GM13976 (cell line): ENCODE measurements at regions not wholly inside any gene's neighbourhood (a gene's known extent, or its start where the extent isn't known, plus 50 kb on each side); places are given as distances from the start of the nearest gene placed in this dataset.

Source experiments
- DNase-seq: peaks from one replicate; pipeline ENCODE4 v3.0.0; 2012; ENCODE audit warnings: low spot score
- in situ Hi-C: fragments of 300-500 bp; cut with MboI; formaldehyde crosslinking; loops from one replicate; pipeline ENCODE4 v1.12.0; 2022; ENCODE audit warnings: low sequenced_read_pairs, mixed read lengths, inconsistent platforms; ENCODE audit not compliant: unreplicated experiment
- TF ChIP-seq, protein P1 (sequence below): IDR thresholded peaks from 2 replicates; pipeline ENCODE4 v1.5.1; 2012; ENCODE audit warnings: borderline replicate concordance, mild to moderate bottlenecking; ENCODE audit not compliant: insufficient read depth; ENCODE audit errors: extremely low read depth, missing control alignments, control extremely low read depth

DNA sequence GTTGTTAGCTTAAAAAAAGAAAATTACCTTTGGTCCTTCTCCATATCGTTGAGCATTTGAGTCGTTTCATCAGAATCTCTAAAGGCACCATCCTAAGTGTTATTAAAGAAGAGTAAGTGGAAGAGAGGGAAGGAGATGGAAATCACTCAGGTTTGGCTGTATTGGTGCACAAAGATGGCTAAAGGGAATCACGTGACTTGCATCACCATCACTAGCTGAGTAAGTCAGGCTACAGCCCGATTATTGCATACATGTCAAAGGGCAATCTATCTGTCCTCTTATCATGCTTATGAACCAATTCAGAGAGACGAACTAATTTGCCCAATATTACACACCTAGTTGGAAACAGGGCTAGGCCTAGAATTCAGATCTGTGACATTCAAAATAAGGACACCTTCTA, 137.6 kb downstream of the CMPK2 start:
- TF ChIP-seq, protein P1, sequence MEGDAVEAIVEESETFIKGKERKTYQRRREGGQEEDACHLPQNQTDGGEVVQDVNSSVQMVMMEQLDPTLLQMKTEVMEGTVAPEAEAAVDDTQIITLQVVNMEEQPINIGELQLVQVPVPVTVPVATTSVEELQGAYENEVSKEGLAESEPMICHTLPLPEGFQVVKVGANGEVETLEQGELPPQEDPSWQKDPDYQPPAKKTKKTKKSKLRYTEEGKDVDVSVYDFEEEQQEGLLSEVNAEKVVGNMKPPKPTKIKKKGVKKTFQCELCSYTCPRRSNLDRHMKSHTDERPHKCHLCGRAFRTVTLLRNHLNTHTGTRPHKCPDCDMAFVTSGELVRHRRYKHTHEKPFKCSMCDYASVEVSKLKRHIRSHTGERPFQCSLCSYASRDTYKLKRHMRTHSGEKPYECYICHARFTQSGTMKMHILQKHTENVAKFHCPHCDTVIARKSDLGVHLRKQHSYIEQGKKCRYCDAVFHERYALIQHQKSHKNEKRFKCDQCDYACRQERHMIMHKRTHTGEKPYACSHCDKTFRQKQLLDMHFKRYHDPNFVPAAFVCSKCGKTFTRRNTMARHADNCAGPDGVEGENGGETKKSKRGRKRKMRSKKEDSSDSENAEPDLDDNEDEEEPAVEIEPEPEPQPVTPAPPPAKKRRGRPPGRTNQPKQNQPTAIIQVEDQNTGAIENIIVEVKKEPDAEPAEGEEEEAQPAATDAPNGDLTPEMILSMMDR: no peak
- no peak for DNase-seq
- in situ Hi-C loops: no loop called here

DNA sequence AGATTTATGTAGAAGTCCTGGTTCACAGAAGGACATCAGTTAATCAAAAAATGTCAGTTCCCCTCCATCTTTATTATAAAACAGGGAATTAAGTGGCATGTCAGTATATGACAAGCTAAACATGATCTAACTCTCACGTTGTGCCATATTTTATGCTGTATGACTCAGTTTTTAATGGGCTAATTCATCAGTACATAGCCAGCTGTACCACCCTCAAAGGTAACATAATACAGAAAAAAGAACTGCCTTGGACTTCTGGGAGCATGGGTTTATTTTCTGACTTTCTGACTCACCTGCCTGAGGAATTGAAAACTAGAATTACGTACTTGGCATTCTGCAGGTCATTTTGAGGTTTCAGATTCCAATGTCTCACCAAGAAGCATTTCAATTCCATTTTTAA, 135.7 kb downstream of the CMPK2 start:
- TF ChIP-seq, protein P1: no peak
- in situ Hi-C loops: no loop called here
- DNase-seq: no peak

DNA sequence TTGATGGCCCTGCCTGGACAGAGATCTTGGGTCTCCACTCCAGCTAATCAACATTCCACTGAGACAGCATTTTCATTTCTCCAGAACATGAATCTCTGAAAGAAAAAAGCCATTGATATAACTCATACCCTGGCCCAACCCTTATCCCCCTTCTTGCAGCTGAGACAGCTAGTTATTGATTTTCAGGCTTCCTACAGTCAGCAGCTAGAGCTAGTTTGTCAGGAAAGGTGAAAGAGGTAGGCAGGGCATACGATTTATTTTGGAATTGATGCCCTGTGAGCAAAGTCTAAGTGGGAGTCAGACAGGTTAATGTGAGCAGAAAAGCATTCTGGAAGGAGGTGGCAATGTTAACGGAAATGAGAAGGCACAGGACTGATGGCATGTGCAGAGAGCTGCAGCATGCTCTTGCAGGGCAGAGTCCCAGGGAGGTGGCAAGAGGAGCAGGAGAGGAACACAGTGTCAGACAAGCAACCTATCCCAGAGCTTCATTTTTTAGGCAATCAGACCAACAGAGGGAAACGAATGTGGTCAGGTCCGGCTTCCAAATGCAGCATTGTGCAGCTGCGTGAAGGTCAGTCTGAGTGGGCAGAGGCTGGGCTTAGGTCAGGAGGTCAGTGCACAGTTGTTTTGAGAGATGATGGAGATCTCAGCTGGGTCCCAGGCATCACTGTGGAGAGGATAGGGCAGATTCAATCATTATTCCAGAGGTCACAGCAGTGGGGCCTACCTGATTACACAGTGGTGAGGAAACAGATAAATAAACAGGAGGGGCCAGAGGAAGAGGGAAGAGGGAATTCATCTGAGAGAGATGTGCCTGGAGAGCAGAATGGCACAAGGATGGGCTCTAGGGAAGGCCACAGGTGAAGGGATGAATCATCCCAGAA, 134.8 kb downstream of the CMPK2 start:
- TF ChIP-seq, protein P1: no peak
- in situ Hi-C loops: no loop called here
- DNase-seq: no peak

DNA sequence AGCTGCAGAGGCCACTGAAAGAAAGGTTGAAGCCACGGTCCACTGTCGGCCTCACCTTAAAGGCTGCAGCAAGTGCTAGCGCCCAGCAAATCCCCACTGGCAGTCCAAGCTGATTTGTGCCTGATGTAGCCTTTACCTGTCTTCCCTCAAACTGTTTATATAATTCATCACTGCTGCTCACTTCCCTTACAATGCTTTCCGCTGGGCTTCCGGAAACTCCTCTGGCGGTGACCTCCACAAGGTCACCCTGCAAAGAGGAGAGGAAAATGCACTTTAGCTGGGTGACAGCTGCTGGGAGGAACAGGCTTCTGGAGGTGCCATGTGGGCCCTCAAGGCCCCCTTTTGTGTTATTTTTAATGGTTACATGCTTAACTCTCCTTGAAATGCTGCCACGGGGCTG, 126.2 kb downstream of the CMPK2 start:
- DNase-seq: no peak
- TF ChIP-seq, protein P1: no peak
- in situ Hi-C loops: no loop called here

DNA sequence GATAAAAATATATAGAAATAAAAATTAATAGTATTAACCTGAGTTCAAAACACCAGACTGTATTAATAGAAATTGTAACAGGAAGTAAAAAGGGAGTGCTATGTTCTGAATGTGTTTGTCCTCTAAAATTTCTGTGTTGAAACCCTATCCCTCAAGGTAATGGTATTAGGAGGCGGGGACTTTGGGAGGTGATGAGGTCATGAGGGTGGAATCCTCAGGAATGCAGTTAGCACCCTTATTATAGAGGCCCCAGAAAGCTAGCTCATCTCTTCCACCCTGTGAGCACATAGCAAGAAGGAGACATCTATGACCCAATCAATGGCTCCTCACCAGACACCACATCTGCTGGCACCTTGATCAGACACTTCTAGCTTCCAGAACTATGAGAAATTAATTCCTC, 124.5 kb downstream of the CMPK2 start:
- in situ Hi-C loops: no loop called here
- TF ChIP-seq, protein P1: no peak
- DNase-seq: no peak

DNA sequence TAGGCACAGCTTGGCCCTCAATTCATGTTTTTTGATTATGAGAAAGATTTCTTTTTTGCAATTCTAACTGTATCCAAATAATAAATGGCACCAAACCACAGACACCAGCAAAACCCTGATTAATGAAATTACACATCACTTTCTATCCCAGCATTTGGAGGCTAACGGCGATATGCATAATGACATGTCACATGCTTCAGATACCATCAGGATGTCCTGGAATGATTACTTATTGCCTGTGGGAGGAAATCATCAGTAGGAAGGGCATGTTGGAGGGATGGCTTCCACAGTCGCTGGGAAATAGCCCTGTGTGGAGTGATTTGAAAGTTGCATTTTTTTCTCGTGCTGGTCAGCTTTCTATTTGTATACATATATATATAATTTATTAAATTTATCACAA, 121.7 kb downstream of the CMPK2 start:
- TF ChIP-seq, protein P1: no peak
- DNase-seq: no peak
- in situ Hi-C loops: no loop called here

DNA sequence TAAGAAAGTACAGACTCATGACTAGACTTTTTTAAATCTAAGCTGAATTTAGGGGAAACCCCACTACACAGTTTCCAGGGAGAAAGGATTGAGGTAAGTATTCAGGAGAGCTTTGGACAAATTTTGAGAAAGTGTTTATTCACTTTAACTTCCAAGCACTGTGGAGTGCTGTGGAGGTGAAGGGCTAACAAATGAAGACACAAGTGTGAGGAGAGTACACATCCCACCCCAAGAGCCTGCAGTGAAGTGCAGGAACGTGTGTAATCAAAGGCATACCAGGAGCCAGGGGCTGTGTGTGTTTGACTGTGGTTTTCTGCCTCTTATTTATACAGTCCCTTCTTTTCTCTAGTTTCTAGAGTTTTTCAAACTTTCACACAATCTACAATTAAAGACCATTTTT, 118.3 kb downstream of the CMPK2 start:
- no peak for DNase-seq
- in situ Hi-C loops: no loop called here
- TF ChIP-seq, protein P1: no peak
